ENCODE measurements at regions not wholly inside any gene's neighbourhood (a gene's known extent, or its start where the extent isn't known, plus 50 kb on each side); places are given as distances from the start of the nearest gene placed in this dataset.
"Not testable (repeated sequence)": the region's sequence is repeated elsewhere in the genome, so short reads cannot be mapped to it uniquely, and the experiment has no call there.

DNA sequence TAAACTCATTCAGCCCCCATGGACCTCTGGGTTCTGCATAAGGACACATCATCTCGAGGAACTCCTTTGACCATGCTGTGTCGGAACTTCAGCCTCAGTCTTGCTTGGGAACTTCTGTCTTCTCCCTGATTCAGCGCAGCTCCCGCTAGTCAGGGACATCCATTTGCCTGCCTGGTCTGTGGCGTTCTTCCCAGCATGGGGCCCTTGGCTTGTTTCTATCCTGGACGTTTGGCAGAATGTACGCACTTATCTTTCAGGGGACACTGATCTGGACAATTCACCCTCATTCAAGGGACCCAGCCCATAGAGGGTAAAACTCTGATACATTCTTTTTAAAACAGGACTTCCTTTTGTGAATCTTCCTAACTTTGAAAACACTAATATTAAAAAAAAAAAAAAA, 75.8 kb upstream of the WIPF1 start:
- DNase-seq (ENCODE audit: low read depth, low spot score) (no peak), ATAC-seq (no peak)
- ChIA-PET POLR2A (no interaction called here), CTCF (interaction anchor here (1.1 kb wide), 1 partner anchor 26 kb away, joined by 4 read pairs; no protein-coding TSS in a partner anchor), RAD21 (ENCODE audit: low non-redundant PET in 1 of 2, low total read pairs in 2 of 2, uncharacterized antibody in 2 of 2, unreplicated experiment in 2 of 2) (no interaction called here)
- H3K9me2 ChIP-seq (ENCODE audit: insufficient read depth): no peaks in the 10 kb centered on the region
- no peak overlapping the region for H2AFZ ChIP-seq (ENCODE audit: low read depth, low read length, poor library complexity, severe bottlenecking)
- BruUV-seq (replicated peaks): no TSS peak
- H3K4me3 ChIP-seq (replicated peaks in 1 of 2; ENCODE audit: low read depth in 1 of 2, low read length in 2 of 2): no peak overlapping the region
- H3K36me3 ChIP-seq (ENCODE audit: control insufficient read depth in 1 of 2, insufficient read depth in 2 of 2, low read length in 2 of 2): no peaks in the 10 kb centered on the region
- no peaks in the 10 kb centered on the region for H3K79me2 ChIP-seq (ENCODE audit: insufficient read depth, low read length)
- H4K20me1 ChIP-seq (ENCODE audit: insufficient read depth): no peaks in the 10 kb centered on the region
- H3K4me1 ChIP-seq (ENCODE audit: control insufficient read depth in 1 of 2, insufficient read depth in 2 of 2, low read length in 2 of 2): no peaks in the 10 kb centered on the region
- H3K27ac ChIP-seq (ENCODE audit: low read depth, low read length): no peak overlapping the region
- no peak overlapping the region for H3K9ac ChIP-seq (ENCODE audit: low read length)
- intact Hi-C loops (cut with micrococcal nuclease): no loop called here
- TF ChIP-seq EGR1 (IDR thresholded peaks at IDR 0.05; ENCODE audit: low read depth): no peak
- no peak for TF ChIP-seq TCF7L2 (IDR thresholded peaks at IDR 0.05; ENCODE audit: borderline replicate concordance, extremely low read depth, insufficient read depth, insufficient read length)
- TF ChIP-seq POLR2A (IDR thresholded peaks at IDR 0.05; ENCODE audit: borderline replicate concordance, extremely low read depth, insufficient read depth, insufficient read length): no peak
- TF ChIP-seq FOSL1 (IDR thresholded peaks at IDR 0.05; ENCODE audit: low read depth): no peak
- TF ChIP-seq, protein P1, sequence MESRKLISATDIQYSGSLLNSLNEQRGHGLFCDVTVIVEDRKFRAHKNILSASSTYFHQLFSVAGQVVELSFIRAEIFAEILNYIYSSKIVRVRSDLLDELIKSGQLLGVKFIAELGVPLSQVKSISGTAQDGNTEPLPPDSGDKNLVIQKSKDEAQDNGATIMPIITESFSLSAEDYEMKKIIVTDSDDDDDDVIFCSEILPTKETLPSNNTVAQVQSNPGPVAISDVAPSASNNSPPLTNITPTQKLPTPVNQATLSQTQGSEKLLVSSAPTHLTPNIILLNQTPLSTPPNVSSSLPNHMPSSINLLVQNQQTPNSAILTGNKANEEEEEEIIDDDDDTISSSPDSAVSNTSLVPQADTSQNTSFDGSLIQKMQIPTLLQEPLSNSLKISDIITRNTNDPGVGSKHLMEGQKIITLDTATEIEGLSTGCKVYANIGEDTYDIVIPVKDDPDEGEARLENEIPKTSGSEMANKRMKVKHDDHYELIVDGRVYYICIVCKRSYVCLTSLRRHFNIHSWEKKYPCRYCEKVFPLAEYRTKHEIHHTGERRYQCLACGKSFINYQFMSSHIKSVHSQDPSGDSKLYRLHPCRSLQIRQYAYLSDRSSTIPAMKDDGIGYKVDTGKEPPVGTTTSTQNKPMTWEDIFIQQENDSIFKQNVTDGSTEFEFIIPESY (IDR thresholded peaks at IDR 0.05; ENCODE audit: extremely low read depth, insufficient replicate concordance, low read length): no peak
- TF ChIP-seq ATF3 (IDR thresholded peaks at IDR 0.05): no peak
- no peak for TF ChIP-seq CTCF (IDR thresholded peaks at IDR 0.05 in 2 of 3, conservative IDR thresholded peaks at IDR 0.05 in 1 of 3; ENCODE audit: borderline replicate concordance in 1 of 3, insufficient read depth in 1 of 3, low read depth in 2 of 3, low read length in 2 of 3)
- no peak for TF ChIP-seq RAD21 (IDR thresholded peaks at IDR 0.05; ENCODE audit: low read depth)
- TF ChIP-seq JUND (IDR thresholded peaks at IDR 0.05): no peak
- no peak for TF ChIP-seq SIN3A (IDR thresholded peaks at IDR 0.05; ENCODE audit: low read depth)
- no peak for TF ChIP-seq POLR2AphosphoS5 (IDR thresholded peaks at IDR 0.05; ENCODE audit: low read depth, low read length)
- TF ChIP-seq YY1 (IDR thresholded peaks at IDR 0.05; ENCODE audit: extremely low read depth, insufficient replicate concordance, low read depth, low read length): no peak
- TF ChIP-seq, protein P2, sequence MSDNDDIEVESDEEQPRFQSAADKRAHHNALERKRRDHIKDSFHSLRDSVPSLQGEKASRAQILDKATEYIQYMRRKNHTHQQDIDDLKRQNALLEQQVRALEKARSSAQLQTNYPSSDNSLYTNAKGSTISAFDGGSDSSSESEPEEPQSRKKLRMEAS (IDR thresholded peaks at IDR 0.05): no peak
- no peak for TF ChIP-seq SP1 (IDR thresholded peaks at IDR 0.05; ENCODE audit: low read depth)
- TF ChIP-seq CBX3 (IDR thresholded peaks at IDR 0.05; ENCODE audit: low read depth): no peak
- no peak for TF ChIP-seq EZH2 (IDR thresholded peaks at IDR 0.05)
- TF ChIP-seq EZH2phosphoT487 (IDR thresholded peaks at IDR 0.05; ENCODE audit: borderline replicate concordance): no peak
- TF ChIP-seq ELF1 (IDR thresholded peaks at IDR 0.05; ENCODE audit: borderline replicate concordance, low read depth): no peak
- no peaks in the 10 kb centered on the region for H3K27me3 ChIP-seq (ENCODE audit: insufficient read depth, low read length)
- no peak overlapping the region for H3K4me2 ChIP-seq (ENCODE audit: low read length)
- 0 out of 4 replicates have a peak, but pooled peaks cover 0 to 3% of the 10 kb centered on the region in 2 experiments for H3K9me3 ChIP-seq (ENCODE audit: control insufficient read depth in 1 of 2, insufficient read depth in 1 of 2, low read depth in 1 of 2, low read length in 2 of 2)

GRCh38 chr2:174671532-174671931, 73.9 kb upstream of the WIPF1 start:
- H3K27me3 ChIP-seq (ENCODE audit: insufficient read depth, low read length); H3K79me2 ChIP-seq (ENCODE audit: insufficient read depth, low read length); DNase-seq (ENCODE audit: low read depth, low spot score); RAD21 ChIA-PET (ENCODE audit: low non-redundant PET in 1 of 2, low total read pairs in 2 of 2, uncharacterized antibody in 2 of 2, unreplicated experiment in 2 of 2); H3K9ac ChIP-seq (ENCODE audit: low read length); H3K9me3 ChIP-seq (ENCODE audit: control insufficient read depth in 1 of 2, insufficient read depth in 1 of 2, low read depth in 1 of 2, low read length in 2 of 2); ATAC-seq; BruUV-seq (replicated peaks); H2AFZ ChIP-seq (ENCODE audit: low read depth, low read length, poor library complexity, severe bottlenecking); H3K9me2 ChIP-seq (ENCODE audit: insufficient read depth); H3K27ac ChIP-seq (ENCODE audit: low read depth, low read length); H3K4me3 ChIP-seq (replicated peaks in 1 of 2; ENCODE audit: low read depth in 1 of 2, low read length in 2 of 2); H3K4me2 ChIP-seq (ENCODE audit: low read length); POLR2A ChIA-PET; H3K4me1 ChIP-seq (ENCODE audit: control insufficient read depth in 1 of 2, insufficient read depth in 2 of 2, low read length in 2 of 2); H3K36me3 ChIP-seq (ENCODE audit: control insufficient read depth in 1 of 2, insufficient read depth in 2 of 2, low read length in 2 of 2); H4K20me1 ChIP-seq (ENCODE audit: insufficient read depth); CTCF ChIA-PET; intact Hi-C loops (cut with micrococcal nuclease): not testable (repeated sequence)
